Body of pancreas (tissue), 4 donors: ENCODE measurements at regions not wholly inside any gene's neighbourhood (a gene's known extent, or its start where the extent isn't known, plus 50 kb on each side); places are given as distances from the start of the nearest gene placed in this dataset.

ENCODE experiments used
- ATAC-seq: fragments of 150-250 bp; one replicate; pipeline ENCODE4 v1.9.1; 2016
- DNase-seq, 4 donors: peaks; one replicate each; pipeline ENCODE4 v3.0.0-alpha.2; 2019
- H3K27ac ChIP-seq, 4 donors: fragments of 200-600 bp; sonication (generic); 1 replicate in 3 of 4; 2 replicates in 1 of 4; pipeline versions ENCODE4 v1.5.1 to v1.6.1; 2016 to 2019; ENCODE audit warnings: mild to moderate bottlenecking in 1 of 4, mixed read lengths in 1 of 4, moderate library complexity in 1 of 4
- H3K27me3 ChIP-seq, 2 donors: fragments of 200-600 bp; sonication (generic); one replicate each; pipeline ENCODE4 v1.6.0; 2016; ENCODE audit warnings: mild to moderate bottlenecking in 1 of 2
- H3K36me3 ChIP-seq, 2 donors: fragments of 200-600 bp; sonication (generic); replicated peaks in 1 of 2; 2 replicates each; pipeline ENCODE4 v1.5.1; 2016; ENCODE audit warnings: low read depth in 2 of 2; ENCODE audit not compliant: insufficient read depth in 1 of 2
- H3K4me1 ChIP-seq: fragments of 200-600 bp; sonication (generic); one replicate; pipeline ENCODE4 v1.6.0; 2016
- H3K4me3 ChIP-seq, 2 donors: fragments of 200-600 bp; sonication (generic); 1 replicate in 1 of 2; 2 replicates in 1 of 2; pipeline ENCODE4 v1.5.1; 2016 to 2019
- H3K9me3 ChIP-seq, 3 donors: fragments of 200-600 bp; sonication (generic); 1 replicate in 2 of 3; 2 replicates in 1 of 3; pipeline ENCODE4 v1.5.1; 2016
- POLR2A ChIP-seq, 3 donors: fragments of 450-650 bp; IDR thresholded peaks; one replicate each; pipeline ENCODE4 v1.6.1; 2016; ENCODE audit warnings: antibody characterized with exemption in 3 of 3, mild to moderate bottlenecking in 2 of 3
- WGBS, 2 donors: methylation state at CpG; one replicate each; pipeline ENCODE4 v1.1.5; 2017; 5-methylcytosine and 5-hydroxymethylcytosine counted together
- intact Hi-C: fragments of 100-400 bp; cut with DNase I; formaldehyde crosslinking; loops from one replicate; pipeline ENCODE4 v1.15.1; 2023
- TF ChIP-seq, protein P1 (sequence below), 7 experiments: fragments of 450-650 bp in 4 of 7; fragments of 200-600 bp in 3 of 7; sonication (generic) in 3 of 7; IDR thresholded peaks; one replicate each; pipeline ENCODE4 v1.5.1; 2016 to 2019; ENCODE audit warnings: antibody characterized with exemption in 7 of 7

DNA sequence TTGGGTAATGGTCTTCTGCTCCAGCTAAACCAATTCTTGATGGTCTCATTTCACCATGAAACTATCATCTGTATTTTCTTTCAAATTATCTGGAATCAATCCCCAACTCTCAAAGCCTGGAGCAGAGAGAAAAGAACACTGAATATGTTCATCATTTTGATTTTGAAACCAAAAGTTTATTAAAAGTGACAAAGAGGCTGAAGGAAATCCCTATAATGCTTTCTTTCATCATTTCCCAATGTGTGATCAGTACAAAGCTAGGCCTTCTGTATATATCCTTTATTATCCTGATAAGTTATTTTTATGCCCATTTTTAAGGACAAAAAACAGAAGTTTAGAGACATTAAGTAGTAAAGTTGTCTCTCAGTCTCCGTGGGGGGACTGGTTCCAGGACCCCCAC lies 50.1 kb upstream of the MBNL1 start:
- H3K27me3 ChIP-seq = no peaks in the 10 kb centered on the region
- ATAC-seq (no peak), DNase-seq (no peak)
- intact Hi-C loops = no loop called here
- no peak overlapping the region for H3K27ac ChIP-seq
- WGBS, 2 donors = 81 to 82% methylated on average over 1 of the region's 1 CpG
- TF ChIP-seq POLR2A (IDR thresholded peaks at IDR 0.05) = no peak
- TF ChIP-seq, protein P1, sequence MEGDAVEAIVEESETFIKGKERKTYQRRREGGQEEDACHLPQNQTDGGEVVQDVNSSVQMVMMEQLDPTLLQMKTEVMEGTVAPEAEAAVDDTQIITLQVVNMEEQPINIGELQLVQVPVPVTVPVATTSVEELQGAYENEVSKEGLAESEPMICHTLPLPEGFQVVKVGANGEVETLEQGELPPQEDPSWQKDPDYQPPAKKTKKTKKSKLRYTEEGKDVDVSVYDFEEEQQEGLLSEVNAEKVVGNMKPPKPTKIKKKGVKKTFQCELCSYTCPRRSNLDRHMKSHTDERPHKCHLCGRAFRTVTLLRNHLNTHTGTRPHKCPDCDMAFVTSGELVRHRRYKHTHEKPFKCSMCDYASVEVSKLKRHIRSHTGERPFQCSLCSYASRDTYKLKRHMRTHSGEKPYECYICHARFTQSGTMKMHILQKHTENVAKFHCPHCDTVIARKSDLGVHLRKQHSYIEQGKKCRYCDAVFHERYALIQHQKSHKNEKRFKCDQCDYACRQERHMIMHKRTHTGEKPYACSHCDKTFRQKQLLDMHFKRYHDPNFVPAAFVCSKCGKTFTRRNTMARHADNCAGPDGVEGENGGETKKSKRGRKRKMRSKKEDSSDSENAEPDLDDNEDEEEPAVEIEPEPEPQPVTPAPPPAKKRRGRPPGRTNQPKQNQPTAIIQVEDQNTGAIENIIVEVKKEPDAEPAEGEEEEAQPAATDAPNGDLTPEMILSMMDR (IDR thresholded peaks at IDR 0.05) = no peak
- H3K9me3 ChIP-seq = no peaks in the 10 kb centered on the region
- H3K4me1 ChIP-seq = no peaks in the 10 kb centered on the region
- no peaks in the 10 kb centered on the region for H3K36me3 ChIP-seq
- H3K4me3 ChIP-seq = no peak overlapping the region
